Esophagus (tissue), 2 donors: ENCODE measurements at regions not wholly inside any gene's neighbourhood (a gene's known extent, or its start where the extent isn't known, plus 50 kb on each side); places are given as distances from the start of the nearest gene placed in this dataset.

Experiments used
- H3K27ac ChIP-seq, 2 donors: one replicate each; pipeline ENCODE4 v1.5.1; 2013; ENCODE audit warnings: low read depth in 2 of 2, mild to moderate bottlenecking in 2 of 2, inconsistent platforms in 1 of 2, low read length in 1 of 2, moderate library complexity in 1 of 2
- H3K27me3 ChIP-seq, 2 donors: one replicate each; pipeline ENCODE4 v1.6.1; 2013; ENCODE audit warnings: low read length in 2 of 2, control low read depth in 1 of 2, mild to moderate bottlenecking in 1 of 2; ENCODE audit not compliant: insufficient read depth in 2 of 2, control insufficient read depth in 1 of 2
- H3K36me3 ChIP-seq, 2 donors: one replicate each; pipeline ENCODE4 v1.6.1; 2013; ENCODE audit warnings: low read length in 1 of 2; ENCODE audit not compliant: control insufficient read depth in 2 of 2, insufficient read depth in 2 of 2
- H3K4me1 ChIP-seq, 2 donors: one replicate each; pipeline ENCODE4 v1.6.1; 2013; ENCODE audit warnings: low read length in 1 of 2; ENCODE audit not compliant: control insufficient read depth in 2 of 2, insufficient read depth in 2 of 2
- H3K4me3 ChIP-seq, 2 donors: one replicate each; pipeline ENCODE4 v1.5.1; 2013; ENCODE audit warnings: low read length in 2 of 2, mild to moderate bottlenecking in 2 of 2, low read depth in 1 of 2, moderate library complexity in 1 of 2
- H3K9me3 ChIP-seq, 2 donors: one replicate each; pipeline ENCODE4 v1.6.1; 2013; ENCODE audit warnings: mild to moderate bottlenecking in 2 of 2, low read depth in 1 of 2, low read length in 1 of 2, moderate library complexity in 1 of 2; ENCODE audit not compliant: control insufficient read depth in 2 of 2, insufficient read depth in 1 of 2
- WGBS, 2 donors: extraction: QIAGEN DNeasy Blood & Tissue Kit; methylation state at CpG; one replicate each; pipeline ENCODE4 v1.1.7; 2013; 5-methylcytosine and 5-hydroxymethylcytosine counted together
- donor health status: healthy with polysubstance abuse.
- donor health status: Bipolar disorder and iron deficiency.

- H3K4me1 ChIP-seq: no peaks in the 10 kb centered on the region
- H3K9me3 ChIP-seq: no peaks in the 10 kb centered on the region
- H3K36me3 ChIP-seq: no peaks in the 10 kb centered on the region
- H3K27me3 ChIP-seq: no peaks in the 10 kb centered on the region
- no peak overlapping the region for H3K4me3 ChIP-seq
- 71 to 74% methylated on average over 6 of the region's 6 CpGs for WGBS, 2 donors
- no peak overlapping the region for H3K27ac ChIP-seq
Measured at GRCh38 chr9:86507212-86507630, 153.0 kb upstream of the TUT7 start.

DNA sequence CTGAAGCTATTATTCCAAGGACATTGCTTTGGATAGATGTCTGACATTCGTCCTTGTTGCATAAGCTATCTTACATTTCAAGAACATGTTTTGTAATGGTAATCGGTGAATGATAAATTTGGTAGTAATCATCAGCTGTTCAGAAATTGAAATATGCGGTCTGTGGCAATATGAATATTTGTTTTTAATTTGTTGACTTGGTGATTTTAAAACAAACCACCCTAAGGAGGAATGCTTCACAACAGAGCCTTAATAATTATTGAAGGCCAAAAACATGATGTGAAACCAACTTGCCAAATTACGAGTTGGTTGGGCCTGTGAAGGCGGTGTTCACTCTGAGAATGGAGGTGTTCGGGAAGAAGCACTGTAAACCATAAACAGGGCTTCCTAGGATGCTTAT, 149.7 kb upstream of the TUT7 start:
- H3K27ac ChIP-seq: no peak overlapping the region
- H3K4me3 ChIP-seq: no peak overlapping the region
- H3K9me3 ChIP-seq: no peaks in the 10 kb centered on the region
- 88 to 90% methylated on average over 6 of the region's 6 CpGs for WGBS, 2 donors
- no peaks in the 10 kb centered on the region for H3K4me1 ChIP-seq
- no peaks in the 10 kb centered on the region for H3K27me3 ChIP-seq
- no peaks in the 10 kb centered on the region for H3K36me3 ChIP-seq

DNA sequence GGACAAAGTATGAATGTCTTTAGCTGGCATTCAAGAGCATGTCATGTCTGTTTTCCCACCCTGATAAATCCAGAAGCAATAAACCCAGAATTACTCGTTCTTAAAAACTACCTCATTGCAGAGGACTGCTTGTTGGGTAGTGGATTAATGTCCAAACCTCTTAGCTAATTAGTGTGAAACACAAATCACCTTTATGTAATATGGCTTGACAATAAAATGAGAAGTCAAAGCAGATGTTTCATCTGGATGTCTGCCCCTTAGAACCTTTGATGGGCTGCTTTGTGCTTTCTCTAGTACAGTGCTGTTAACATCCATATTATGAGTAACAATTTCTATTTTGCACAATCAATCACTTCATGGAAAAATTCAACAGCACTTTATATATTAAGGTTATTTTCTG, 149.1 kb upstream of the TUT7 start:
- Histone ChIP-seq H3K9me3 (no peaks in the 10 kb centered on the region), H3K27me3 (no peaks in the 10 kb centered on the region), H3K4me1 (no peaks in the 10 kb centered on the region), H3K36me3 (no peaks in the 10 kb centered on the region), H3K27ac (no peak overlapping the region), H3K4me3 (no peak overlapping the region)
- 49 to 71% methylated on average over 1 of the region's 1 CpG for WGBS, 2 donors

GRCh38 chr9:86500667-86501435, 146.6 kb upstream of the TUT7 start:
- Histone ChIP-seq H3K9me3 (no peaks in the 10 kb centered on the region), H3K4me3 (no peak overlapping the region), H3K4me1 (no peaks in the 10 kb centered on the region), H3K36me3 (no peaks in the 10 kb centered on the region), H3K27me3 (no peaks in the 10 kb centered on the region), H3K27ac (no peak overlapping the region)
- WGBS, 2 donors: 67 to 69% methylated on average over 9 of the region's 9 CpGs

DNA sequence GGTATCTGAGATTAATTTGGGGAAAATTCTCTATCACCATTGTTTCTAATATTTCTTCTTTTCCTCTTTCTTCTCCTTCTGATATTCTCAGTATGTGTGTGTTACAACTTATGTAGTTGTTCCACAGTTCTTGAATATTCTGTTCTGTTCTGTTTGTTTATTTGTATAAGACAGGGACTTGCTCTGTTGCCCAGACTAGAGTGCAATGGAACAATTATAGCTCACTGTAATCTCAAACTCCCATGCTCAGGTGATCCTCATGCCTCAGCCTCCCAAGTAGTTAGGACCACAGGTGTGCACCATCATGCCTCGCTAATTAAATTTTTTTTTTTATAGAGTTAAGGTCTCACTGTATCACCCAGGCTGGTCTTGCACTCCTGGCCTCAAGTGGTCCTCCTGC, 145.8 kb upstream of the TUT7 start:
- Histone ChIP-seq H3K9me3 (no peaks in the 10 kb centered on the region), H3K27ac (no peak overlapping the region), H3K27me3 (no peaks in the 10 kb centered on the region), H3K4me3 (no peak overlapping the region), H3K36me3 (no peaks in the 10 kb centered on the region), H3K4me1 (no peaks in the 10 kb centered on the region)
- WGBS, 2 donors: 88 to 93% methylated on average over 1 of the region's 1 CpG

DNA sequence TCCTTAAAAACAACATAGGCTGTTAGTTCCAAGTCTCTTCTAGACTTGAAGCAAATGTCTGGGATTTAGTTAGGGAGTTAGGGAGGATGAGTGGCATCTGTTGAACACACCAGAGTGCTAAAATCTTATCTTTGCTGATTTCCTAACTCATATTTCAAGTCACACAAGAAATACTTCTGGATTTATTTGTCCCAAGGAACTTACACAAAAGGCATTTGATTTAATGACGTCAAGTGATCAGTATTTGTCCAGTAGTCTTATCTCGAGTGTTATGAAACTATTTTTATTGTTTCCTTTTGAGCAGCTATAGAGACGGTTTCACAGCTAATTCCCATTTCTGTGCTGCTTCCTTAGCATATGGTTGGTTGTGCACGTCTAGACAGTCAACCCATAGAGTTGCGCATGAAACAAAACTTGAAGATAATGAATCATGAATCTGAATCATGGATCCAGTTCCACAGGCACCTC, 140.5 kb upstream of the TUT7 start:
- H3K36me3 ChIP-seq: no peaks in the 10 kb centered on the region
- 34 to 36% methylated on average over 5 of the region's 5 CpGs for whole genome bisulfite sequencing, 2 donors
- no peak overlapping the region for H3K27ac ChIP-seq
- no peaks in the 10 kb centered on the region for H3K9me3 ChIP-seq
- no peak overlapping the region for H3K4me3 ChIP-seq
- no peaks in the 10 kb centered on the region for H3K27me3 ChIP-seq
- H3K4me1 ChIP-seq: no peaks in the 10 kb centered on the region

- H3K4me1 ChIP-seq: no peaks in the 10 kb centered on the region
- H3K27ac ChIP-seq: no peak overlapping the region
- 69 to 76% methylated on average over 8 of the region's 8 CpGs for WGBS, 2 donors
- no peak overlapping the region for H3K4me3 ChIP-seq
- no peaks in the 10 kb centered on the region for H3K36me3 ChIP-seq
- H3K9me3 ChIP-seq: no peaks in the 10 kb centered on the region
- H3K27me3 ChIP-seq: no peaks in the 10 kb centered on the region
Measured at GRCh38 chr9:86491468-86492266, 137.5 kb upstream of the TUT7 start.

- Histone ChIP-seq H3K4me1 (no peaks in the 10 kb centered on the region), H3K36me3 (no peaks in the 10 kb centered on the region), H3K27me3 (no peaks in the 10 kb centered on the region), H3K27ac (no peak overlapping the region), H3K9me3 (no peaks in the 10 kb centered on the region), H3K4me3 (no peak overlapping the region)
- whole genome bisulfite sequencing, 2 donors: 80 to 88% methylated on average over 7 of the region's 7 CpGs
Measured at GRCh38 chr9:86488794-86489193, 134.6 kb upstream of the TUT7 start.

DNA sequence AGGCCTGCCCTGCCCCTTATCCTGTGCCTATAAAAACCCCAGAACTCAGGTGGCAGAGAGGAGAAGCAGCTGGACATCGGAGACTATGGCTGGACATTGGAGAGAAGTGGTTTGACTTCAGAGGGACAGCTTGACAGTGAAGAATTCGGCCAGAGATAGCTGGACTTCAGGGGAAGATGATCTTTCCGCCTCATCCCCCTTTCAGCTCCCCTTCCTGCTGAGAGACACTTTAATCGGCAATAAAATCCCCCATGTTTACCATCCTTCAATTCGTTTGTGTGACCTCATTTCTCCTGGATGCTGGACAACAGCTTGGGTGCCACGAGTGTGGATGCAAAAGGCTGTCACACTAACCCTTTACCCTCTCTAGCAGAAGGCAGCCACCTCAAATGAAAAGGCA, 134.1 kb upstream of the TUT7 start:
- WGBS, 2 donors: 77 to 85% methylated on average over 6 of the region's 6 CpGs
- no peak overlapping the region for H3K4me3 ChIP-seq

More for the DNA sequence above, 134.1 kb upstream of the TUT7 start:
- Histone ChIP-seq H3K27ac (no peak overlapping the region), H3K4me1 (no peaks in the 10 kb centered on the region), H3K9me3 (no peaks in the 10 kb centered on the region), H3K27me3 (no peaks in the 10 kb centered on the region), H3K36me3 (no peaks in the 10 kb centered on the region)
